GM12892 (cell line): ENCODE measurements at regions not wholly inside any gene's neighbourhood (a gene's known extent, or its start where the extent isn't known, plus 50 kb on each side); places are given as distances from the start of the nearest gene placed in this dataset.

Experiments
- POLR2A ChIP-seq: IDR thresholded peaks from 2 replicates; pipeline ENCODE4 v1.6.1; 2011; ENCODE audit warnings: low read depth, low read length, control low read depth
- POLR2AphosphoS5 ChIP-seq: IDR thresholded peaks from 2 replicates; pipeline ENCODE4 v1.6.1; 2011; ENCODE audit warnings: low read depth, low read length, control low read depth

DNA sequence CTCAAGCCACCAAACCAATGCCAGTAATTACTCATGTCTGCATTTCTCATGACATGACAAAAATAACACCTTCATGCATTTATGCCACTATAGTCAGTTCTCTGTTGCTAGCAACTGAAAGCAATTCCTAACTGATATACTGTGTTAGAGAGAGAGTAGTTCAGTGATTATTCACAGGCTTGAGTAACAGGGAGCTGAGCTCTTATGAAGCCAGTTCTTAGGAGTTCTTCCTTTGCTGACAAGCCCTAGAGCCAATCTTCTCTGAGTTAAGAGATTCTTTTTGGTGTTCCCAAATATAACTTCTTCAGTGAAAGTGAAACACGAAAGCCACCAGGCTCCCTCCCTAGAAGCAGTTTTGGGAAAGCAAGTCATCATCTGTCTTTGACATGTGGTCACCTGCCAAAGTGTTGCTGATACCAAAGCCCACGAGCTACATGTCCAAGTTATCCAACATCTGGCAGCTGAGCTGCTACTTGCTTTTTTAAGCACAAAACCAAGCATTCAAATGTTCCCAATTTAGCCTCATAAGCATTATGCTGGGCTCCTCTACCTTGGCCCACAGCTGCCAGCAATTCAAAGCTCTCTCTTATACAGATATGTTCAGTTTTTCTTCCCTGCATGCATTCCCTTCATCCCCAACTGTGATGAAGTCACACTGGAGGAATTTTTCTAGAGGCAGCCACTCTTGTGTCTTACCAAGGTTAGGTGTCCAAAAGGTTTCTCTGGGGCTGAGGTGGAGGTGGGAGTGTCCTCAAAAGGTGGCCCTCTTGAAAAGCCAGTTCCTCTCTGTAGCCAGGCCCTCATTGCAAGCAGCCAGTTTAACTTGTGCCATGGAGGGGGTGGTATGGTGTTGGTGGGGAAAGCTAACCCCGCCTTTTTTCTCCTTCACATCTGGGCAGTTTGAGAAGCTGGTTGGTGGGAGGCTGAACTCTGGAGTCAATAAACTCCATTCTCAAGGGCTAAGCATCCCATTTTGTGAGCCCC is 92.7 kb upstream of the ARMC2 start:
- TF ChIP-seq POLR2A (no peak), POLR2AphosphoS5 (no peak)
